Body of pancreas (tissue), 4 donors: ENCODE measurements at regions not wholly inside any gene's neighbourhood (a gene's known extent, or its start where the extent isn't known, plus 50 kb on each side); places are given as distances from the start of the nearest gene placed in this dataset.

Experiments
- ATAC-seq: fragments of 150-250 bp; one replicate; pipeline ENCODE4 v1.9.1; 2016
- DNase-seq, 4 donors: peaks; one replicate each; pipeline ENCODE4 v3.0.0-alpha.2; 2019
- H3K27ac ChIP-seq, 4 donors: fragments of 200-600 bp; sonication (generic); 1 replicate in 3 of 4; 2 replicates in 1 of 4; pipeline versions ENCODE4 v1.5.1 to v1.6.1; 2016 to 2019; ENCODE audit warnings: mild to moderate bottlenecking in 1 of 4, mixed read lengths in 1 of 4, moderate library complexity in 1 of 4
- H3K27me3 ChIP-seq, 2 donors: fragments of 200-600 bp; sonication (generic); one replicate each; pipeline ENCODE4 v1.6.0; 2016; ENCODE audit warnings: mild to moderate bottlenecking in 1 of 2
- H3K36me3 ChIP-seq, 2 donors: fragments of 200-600 bp; sonication (generic); replicated peaks in 1 of 2; 2 replicates each; pipeline ENCODE4 v1.5.1; 2016; ENCODE audit warnings: low read depth in 2 of 2; ENCODE audit not compliant: insufficient read depth in 1 of 2
- H3K4me1 ChIP-seq: fragments of 200-600 bp; sonication (generic); one replicate; pipeline ENCODE4 v1.6.0; 2016
- H3K4me3 ChIP-seq, 2 donors: fragments of 200-600 bp; sonication (generic); 1 replicate in 1 of 2; 2 replicates in 1 of 2; pipeline ENCODE4 v1.5.1; 2016 to 2019
- H3K9me3 ChIP-seq, 3 donors: fragments of 200-600 bp; sonication (generic); 1 replicate in 2 of 3; 2 replicates in 1 of 3; pipeline ENCODE4 v1.5.1; 2016
- POLR2A ChIP-seq, 3 donors: fragments of 450-650 bp; IDR thresholded peaks; one replicate each; pipeline ENCODE4 v1.6.1; 2016; ENCODE audit warnings: antibody characterized with exemption in 3 of 3, mild to moderate bottlenecking in 2 of 3
- WGBS, 2 donors: methylation state at CpG; one replicate each; pipeline ENCODE4 v1.1.5; 2017; 5-methylcytosine and 5-hydroxymethylcytosine counted together
- intact Hi-C: fragments of 100-400 bp; cut with DNase I; formaldehyde crosslinking; loops from one replicate; pipeline ENCODE4 v1.15.1; 2023
- TF ChIP-seq, protein P1 (sequence below), 7 experiments: fragments of 450-650 bp in 4 of 7; fragments of 200-600 bp in 3 of 7; sonication (generic) in 3 of 7; IDR thresholded peaks; one replicate each; pipeline ENCODE4 v1.5.1; 2016 to 2019; ENCODE audit warnings: antibody characterized with exemption in 7 of 7

DNA sequence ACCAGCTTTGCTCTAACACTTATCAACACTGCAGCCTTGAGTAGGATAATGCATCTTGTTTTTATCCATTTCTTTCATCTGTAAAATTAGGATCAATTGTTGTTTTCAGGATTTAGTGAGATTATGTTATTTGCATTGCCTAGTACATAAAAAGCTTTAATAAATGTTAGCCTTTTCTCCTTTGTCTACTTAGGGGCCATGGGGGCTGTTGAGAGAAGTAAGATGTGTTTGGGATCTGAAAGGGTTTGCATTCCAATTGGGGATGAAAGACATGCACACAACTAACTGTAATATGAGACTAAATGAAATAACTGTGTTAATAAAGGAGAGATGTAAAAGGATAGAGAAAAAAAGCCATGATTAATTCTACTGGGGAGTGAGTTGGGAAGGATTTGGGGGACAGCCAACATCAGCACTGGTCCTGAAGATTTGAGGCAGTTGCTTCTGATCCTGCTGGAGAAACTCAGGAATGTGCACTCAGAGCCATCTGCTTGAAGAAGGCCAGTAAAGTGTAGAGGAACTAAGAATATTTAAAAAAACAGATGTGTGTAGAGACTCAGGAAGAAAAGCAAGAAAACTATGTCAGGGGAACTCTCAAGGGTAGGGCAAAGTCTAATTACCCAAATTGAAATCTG, 236.3 kb downstream of the OLFM4 start:
- intact Hi-C loops = no loop called here
- DNase-seq (no peak), ATAC-seq (no peak)
- Histone ChIP-seq H3K9me3 (no peaks in the 10 kb centered on the region), H3K36me3 (no peaks in the 10 kb centered on the region), H3K4me1 (no peaks in the 10 kb centered on the region), H3K27ac (no peak overlapping the region), H3K27me3 (no peaks in the 10 kb centered on the region), H3K4me3 (no peak overlapping the region)
- TF ChIP-seq, protein P1, sequence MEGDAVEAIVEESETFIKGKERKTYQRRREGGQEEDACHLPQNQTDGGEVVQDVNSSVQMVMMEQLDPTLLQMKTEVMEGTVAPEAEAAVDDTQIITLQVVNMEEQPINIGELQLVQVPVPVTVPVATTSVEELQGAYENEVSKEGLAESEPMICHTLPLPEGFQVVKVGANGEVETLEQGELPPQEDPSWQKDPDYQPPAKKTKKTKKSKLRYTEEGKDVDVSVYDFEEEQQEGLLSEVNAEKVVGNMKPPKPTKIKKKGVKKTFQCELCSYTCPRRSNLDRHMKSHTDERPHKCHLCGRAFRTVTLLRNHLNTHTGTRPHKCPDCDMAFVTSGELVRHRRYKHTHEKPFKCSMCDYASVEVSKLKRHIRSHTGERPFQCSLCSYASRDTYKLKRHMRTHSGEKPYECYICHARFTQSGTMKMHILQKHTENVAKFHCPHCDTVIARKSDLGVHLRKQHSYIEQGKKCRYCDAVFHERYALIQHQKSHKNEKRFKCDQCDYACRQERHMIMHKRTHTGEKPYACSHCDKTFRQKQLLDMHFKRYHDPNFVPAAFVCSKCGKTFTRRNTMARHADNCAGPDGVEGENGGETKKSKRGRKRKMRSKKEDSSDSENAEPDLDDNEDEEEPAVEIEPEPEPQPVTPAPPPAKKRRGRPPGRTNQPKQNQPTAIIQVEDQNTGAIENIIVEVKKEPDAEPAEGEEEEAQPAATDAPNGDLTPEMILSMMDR (IDR thresholded peaks at IDR 0.05) = no peak
- TF ChIP-seq POLR2A (IDR thresholded peaks at IDR 0.05) = no peak

DNA sequence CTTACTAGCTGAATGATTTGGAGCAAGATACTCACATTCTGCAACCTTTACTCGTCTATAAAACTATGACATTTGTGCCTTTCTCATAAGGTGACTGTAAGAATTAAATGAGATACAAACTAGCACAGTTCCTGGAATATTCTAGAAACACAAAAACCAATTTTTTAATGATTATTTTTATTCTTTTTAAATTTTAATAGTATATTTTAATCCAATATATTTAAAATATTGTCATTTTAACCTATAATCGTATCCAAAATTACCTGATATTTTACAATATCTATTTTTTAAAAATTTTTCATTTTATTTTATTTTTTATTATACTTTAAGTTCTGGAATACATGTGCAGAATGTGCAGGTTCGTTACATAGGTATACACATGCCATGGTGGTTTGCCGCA, 238.1 kb downstream of the OLFM4 start:
- Histone ChIP-seq H3K27ac (no peak overlapping the region), H3K4me3 (no peak overlapping the region), H3K4me1 (no peaks in the 10 kb centered on the region), H3K9me3 (no peaks in the 10 kb centered on the region), H3K36me3 (no peaks in the 10 kb centered on the region), H3K27me3 (no peaks in the 10 kb centered on the region)
- ATAC-seq (no peak), DNase-seq (no peak)
- 56 to 63% methylated on average over 4 of the region's 4 CpGs for WGBS, 2 donors
- intact Hi-C loops = no loop called here
- TF ChIP-seq POLR2A (IDR thresholded peaks at IDR 0.05) = no peak
- TF ChIP-seq, protein P1 (IDR thresholded peaks at IDR 0.05) = no peak

DNA sequence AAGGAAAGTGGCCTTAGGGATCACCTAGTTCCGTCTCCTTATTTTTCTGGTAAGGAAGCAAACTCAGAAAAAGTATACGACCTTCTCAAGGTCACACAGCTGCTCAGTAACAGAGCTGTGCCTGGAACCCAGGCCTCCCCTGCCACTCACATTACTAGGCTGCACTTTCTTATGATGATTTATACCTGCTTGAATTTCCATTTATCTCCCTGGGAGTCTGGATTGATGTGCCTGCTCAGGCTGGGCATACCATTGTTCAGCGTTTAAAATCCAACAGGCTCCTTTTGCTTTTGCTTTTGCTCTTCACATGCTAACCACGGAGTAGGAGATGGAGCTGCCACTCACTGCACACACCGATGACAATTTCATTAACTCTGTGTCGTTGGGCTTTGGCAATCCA, 241.0 kb downstream of the OLFM4 start:
- H3K4me1 ChIP-seq = no peaks in the 10 kb centered on the region
- DNase-seq (no peak), ATAC-seq (no peak)
- H3K36me3 ChIP-seq = no peaks in the 10 kb centered on the region
- H3K4me3 ChIP-seq = no peak overlapping the region
- intact Hi-C loops = no loop called here
- no peak overlapping the region for H3K27ac ChIP-seq
- no peaks in the 10 kb centered on the region for H3K27me3 ChIP-seq
- WGBS, 2 donors = 47 to 50% methylated on average over 6 of the region's 6 CpGs
- TF ChIP-seq, protein P1 (IDR thresholded peaks at IDR 0.05) = no peak
- no peak for TF ChIP-seq POLR2A (IDR thresholded peaks at IDR 0.05)
- H3K9me3 ChIP-seq = no peaks in the 10 kb centered on the region

DNA sequence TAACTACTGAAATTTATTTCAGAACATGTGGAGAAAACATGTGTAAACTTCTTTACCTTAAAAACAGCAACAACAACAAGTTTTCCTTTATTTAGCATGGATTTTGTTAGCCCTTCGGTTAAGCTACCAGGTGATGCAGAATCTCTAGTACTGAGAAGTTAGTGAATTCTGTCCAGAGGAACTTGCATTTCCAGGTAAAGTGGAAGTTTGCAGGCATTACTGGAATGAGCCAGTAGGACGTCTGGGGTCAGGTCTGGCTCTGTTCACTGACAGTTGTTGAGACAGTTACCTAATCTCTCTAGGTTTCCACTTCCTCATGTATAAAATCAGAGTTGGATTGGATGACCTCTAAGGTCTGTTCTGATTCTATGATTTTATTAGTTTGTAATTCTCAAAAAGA, 244.3 kb downstream of the OLFM4 start:
- WGBS, 2 donors = 41 to 43% methylated on average over 2 of the region's 2 CpGs
- no peak overlapping the region for H3K27ac ChIP-seq
- H3K9me3 ChIP-seq = no peaks in the 10 kb centered on the region
- no peak overlapping the region for H3K4me3 ChIP-seq
- no peaks in the 10 kb centered on the region for H3K36me3 ChIP-seq
- DNase-seq = no peak
- no peaks in the 10 kb centered on the region for H3K4me1 ChIP-seq
- TF ChIP-seq, protein P1 (IDR thresholded peaks at IDR 0.05) = no peak
- TF ChIP-seq POLR2A (IDR thresholded peaks at IDR 0.05) = no peak
- ATAC-seq = no peak
- intact Hi-C loops = no loop called here
- H3K27me3 ChIP-seq = no peaks in the 10 kb centered on the region

DNA sequence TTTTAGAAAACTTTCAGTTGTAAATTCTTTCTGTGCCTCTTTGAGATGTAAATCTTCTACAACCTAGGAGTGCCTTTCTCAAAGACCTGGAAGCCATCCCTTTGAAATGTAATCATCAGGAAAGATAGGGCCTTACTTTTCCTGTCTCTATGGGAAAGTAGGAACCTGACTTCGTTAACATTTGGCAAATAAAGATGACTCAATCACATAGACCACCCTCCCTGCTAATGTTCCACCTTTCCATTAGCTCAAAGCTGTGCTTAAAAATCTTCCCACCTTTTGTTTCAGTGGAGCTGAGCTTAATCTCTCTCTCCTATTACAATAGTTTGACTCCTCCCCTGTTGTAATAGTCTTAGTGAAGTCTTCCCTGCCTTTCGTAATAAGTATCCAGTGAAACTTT, 247.7 kb downstream of the OLFM4 start:
- no peak for ATAC-seq
- Histone ChIP-seq H3K9me3 (no peaks in the 10 kb centered on the region), H3K4me1 (no peaks in the 10 kb centered on the region), H3K27me3 (no peaks in the 10 kb centered on the region), H3K4me3 (no peak overlapping the region), H3K36me3 (no peaks in the 10 kb centered on the region), H3K27ac (no peak overlapping the region)
- no peak for DNase-seq
- 20 to 33% methylated on average over 2 of the region's 2 CpGs for WGBS, 2 donors
- intact Hi-C loops = no loop called here
- TF ChIP-seq, protein P1 (IDR thresholded peaks at IDR 0.05) = no peak
- no peak for TF ChIP-seq POLR2A (IDR thresholded peaks at IDR 0.05)
